GM21515 (cell line): ENCODE measurements at regions not wholly inside any gene's neighbourhood (a gene's known extent, or its start where the extent isn't known, plus 50 kb on each side); places are given as distances from the start of the nearest gene placed in this dataset.

Experiments
- ATAC-seq: cut with Tn5 transposase; IDR thresholded peaks from one replicate; pipeline ENCODE4 v1.9.1; 2021; ENCODE audit not compliant: unreplicated experiment

- no peak for ATAC-seq
Observed at GRCh38 chr10:128938558-128938957, 528.5 kb upstream of the MGMT start.

GRCh38 chr10:128940081-128940480 lies 527.0 kb upstream of the MGMT start:
- ATAC-seq, result no peak

DNA sequence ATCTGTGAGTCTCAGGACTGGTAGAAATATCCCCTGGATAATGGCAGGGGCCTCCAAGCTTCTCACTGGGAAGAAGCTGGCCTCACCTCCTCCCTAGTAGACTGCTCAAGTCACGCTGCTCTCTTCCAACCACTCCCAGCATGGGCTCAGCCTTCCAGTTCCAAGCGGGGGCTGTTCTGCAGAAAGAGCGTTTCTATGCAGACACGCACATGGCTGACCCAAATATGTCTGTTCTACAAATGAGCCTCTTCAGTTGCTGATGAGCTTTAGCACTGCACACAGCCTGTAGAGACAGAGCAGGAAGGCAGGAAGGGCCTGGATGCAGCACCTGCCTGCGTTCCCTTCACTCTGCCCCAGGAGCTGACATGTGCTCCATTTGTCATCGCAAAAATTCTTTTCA lies 523.9 kb upstream of the MGMT start:
- ATAC-seq, result no peak

GRCh38 chr10:128945398-128945797 lies 521.6 kb upstream of the MGMT start:
- no peak for ATAC-seq

GRCh38 chr10:128950159-128950915 lies 516.7 kb upstream of the MGMT start:
- no peak for ATAC-seq

GRCh38 chr10:128950916-128951275 lies 516.1 kb upstream of the MGMT start:
- no peak for ATAC-seq

DNA sequence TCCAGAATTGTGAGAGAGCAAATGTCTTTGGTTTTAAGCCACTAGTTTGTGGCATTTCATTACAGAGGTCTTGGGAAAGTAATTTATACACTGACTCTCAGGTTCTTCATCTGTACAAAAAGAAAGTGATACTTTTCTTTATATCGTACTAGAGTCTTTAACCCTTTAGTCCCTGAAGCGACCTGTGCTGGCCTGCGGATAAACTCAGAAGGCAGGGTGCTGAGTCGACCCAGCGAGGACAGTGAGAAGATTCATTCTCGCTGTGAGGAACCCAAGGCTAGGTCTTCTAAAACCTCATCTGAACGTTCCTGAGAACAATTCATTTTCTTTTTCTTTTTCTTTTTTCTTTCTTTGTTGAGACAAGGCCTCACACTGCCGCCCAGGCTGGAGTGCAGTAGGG lies 514.2 kb upstream of the MGMT start:
- no peak for ATAC-seq

- no peak for ATAC-seq
Observed at GRCh38 chr10:128956149-128956548, 510.9 kb upstream of the MGMT start.

- ATAC-seq, result no peak
Observed at GRCh38 chr10:128957221-128957620, 509.8 kb upstream of the MGMT start.

- no peak for ATAC-seq
Observed at GRCh38 chr10:128958834-128959690, 508.0 kb upstream of the MGMT start.

DNA sequence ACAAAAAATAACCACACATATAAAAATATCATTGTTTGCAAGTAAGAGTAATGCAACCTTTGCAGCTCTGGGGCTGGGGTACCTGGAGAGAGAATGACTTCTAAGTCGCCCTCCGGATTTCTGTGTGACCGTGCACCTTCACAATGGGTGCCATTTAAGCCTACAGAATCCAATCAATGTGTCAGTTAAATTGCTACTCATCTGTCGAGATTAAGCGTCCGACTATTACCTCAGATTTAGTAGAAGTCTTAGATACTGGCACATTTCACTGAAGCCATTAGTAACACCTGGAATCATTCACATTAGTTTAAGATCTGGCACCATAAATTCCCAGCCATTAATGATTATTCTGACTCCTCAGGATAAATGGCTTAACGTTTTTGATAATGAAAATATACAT lies 507.3 kb upstream of the MGMT start:
- no peak for ATAC-seq

- no peak for ATAC-seq
Observed at GRCh38 chr10:128960517-128960916, 506.5 kb upstream of the MGMT start.

DNA sequence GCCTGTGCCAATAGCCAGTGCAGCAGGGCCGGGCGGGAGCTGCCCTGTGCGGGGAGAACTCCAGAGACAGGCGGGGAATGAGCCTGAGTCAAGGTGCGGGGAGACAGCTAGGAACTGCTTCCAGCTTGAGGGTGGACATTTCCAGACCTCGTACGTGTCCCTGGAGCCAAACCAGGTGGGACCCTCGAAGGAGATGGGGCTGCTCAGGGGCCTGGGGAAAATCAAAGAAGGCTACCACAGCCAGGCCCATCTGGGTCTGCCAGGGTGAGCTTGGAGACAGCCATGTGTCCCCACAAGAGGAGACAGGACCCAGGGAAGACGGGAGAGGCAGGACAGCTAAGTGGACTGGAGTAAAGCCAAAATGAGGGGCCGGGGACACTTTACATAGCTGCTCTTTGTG lies 504.9 kb upstream of the MGMT start:
- ATAC-seq, result no peak

GRCh38 chr10:128963211-128964099 lies 503.6 kb upstream of the MGMT start:
- ATAC-seq, result no peak

DNA sequence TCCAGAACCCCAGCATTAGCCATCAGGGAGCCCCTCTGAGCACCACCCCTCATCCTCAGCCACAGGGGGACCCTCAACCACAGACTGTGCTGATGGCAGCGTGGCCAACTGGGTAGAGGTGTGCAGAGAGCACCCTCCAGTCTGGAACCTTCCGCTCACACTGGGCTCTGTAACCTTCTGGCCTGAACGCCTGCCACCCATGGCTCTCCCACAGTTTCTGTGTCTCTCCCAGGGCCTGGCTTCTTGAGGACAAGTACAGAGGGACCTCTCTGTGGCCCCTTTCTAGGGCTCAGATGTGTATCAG lies 503.0 kb upstream of the MGMT start:
- ATAC-seq, result no peak

DNA sequence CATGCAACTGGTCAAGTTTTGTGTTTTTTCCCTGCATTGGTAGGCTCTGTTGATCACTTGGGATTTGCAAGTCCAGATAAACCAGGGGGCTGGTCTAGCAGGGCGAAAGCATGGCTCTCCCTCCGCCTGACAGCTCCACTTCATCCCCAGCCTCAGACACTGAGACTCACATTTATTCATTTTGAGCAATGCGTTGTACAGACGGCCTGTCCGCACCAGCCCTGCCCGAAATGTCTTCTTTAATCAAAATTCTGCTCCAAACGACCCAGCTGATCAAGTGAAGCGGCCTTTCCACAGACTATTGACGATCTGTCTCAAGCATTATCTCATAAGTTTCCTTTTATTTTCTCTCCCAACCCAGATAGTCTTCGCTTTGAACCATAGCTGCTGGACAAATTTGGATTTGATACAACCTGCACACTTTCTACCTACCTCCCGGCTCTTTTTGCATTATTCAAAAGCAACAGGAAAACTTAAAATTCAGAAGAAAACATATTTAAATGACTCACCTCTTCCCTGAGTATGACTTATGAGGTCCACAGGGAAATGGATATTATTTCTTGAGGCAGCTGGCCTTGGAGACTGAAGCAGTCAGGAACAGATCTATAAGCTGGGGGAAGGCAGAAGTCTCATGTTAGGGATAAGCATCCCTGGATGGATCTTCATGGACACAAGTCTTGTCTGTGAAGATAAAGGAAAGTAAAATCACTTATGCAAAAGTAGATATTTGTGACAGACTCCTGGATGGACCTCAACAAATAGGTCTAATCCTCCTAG lies 498.9 kb upstream of the MGMT start:
- no peak for ATAC-seq

GRCh38 chr10:128969551-128969950 lies 497.5 kb upstream of the MGMT start:
- no peak for ATAC-seq

DNA sequence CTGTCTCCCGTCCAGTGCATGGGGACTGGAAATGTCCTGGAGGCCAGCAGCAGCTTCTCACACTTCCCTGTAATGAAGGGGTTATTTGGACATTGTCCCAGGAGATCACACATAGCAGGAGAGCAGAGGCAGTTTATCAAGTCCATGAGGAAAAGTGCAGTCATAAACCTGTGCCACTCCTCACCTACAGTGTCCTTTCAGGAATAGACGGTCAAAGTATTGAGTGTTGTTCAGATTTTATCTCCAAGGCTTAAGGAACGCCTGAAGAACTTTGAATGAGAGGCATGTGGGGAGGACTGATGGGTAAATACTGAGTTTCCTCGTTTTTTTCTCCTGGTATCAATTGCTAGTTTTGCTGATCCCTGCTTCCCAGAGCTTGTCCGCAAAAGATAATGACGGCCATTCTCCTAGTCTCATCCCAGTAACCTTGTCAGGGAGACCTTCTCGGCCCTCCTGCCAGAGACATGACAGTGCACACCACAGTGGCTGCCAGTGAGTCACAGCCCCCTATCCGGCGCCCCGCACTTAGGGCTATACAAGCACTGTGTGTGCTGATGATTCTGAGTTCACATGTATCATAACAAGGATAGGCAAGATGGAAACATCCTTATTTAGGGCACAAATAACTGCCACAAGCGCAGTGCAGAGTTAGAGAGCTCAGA lies 495.5 kb upstream of the MGMT start:
- no peak for ATAC-seq

DNA sequence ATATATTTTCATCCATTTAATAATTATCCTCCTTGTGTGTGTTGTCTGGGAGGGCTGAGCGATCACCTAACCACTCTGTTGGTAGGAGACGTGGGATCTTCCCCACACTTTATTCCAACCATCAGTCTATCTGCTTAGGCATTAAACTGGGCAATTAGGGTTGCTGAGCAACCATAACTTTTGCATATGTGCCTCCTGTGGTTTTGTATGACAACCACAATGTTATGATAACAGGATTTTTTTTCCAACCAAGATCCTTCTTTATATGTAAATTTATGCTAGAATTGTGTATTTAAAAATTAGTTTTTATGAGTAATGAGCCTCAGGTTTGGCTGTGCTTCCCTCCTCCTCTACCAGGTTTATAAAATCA lies 495.0 kb upstream of the MGMT start:
- ATAC-seq, result no peak

- ATAC-seq, result no peak
Observed at GRCh38 chr10:128973221-128973620, 493.8 kb upstream of the MGMT start.
